Ectodermal cell (in vitro differentiated cells): ENCODE measurements at regions not wholly inside any gene's neighbourhood (a gene's known extent, or its start where the extent isn't known, plus 50 kb on each side); places are given as distances from the start of the nearest gene placed in this dataset.

Experiments
- H3K27ac ChIP-seq: 2 replicates; pipeline ENCODE4 v1.7.0; 2013; ENCODE audit warnings: mild to moderate bottlenecking, low read depth, low read length; ENCODE audit not compliant: insufficient read depth, poor library complexity, severe bottlenecking
- H3K27me3 ChIP-seq: 2 replicates; pipeline ENCODE4 v1.7.0; 2013; ENCODE audit warnings: mild to moderate bottlenecking, low read length; ENCODE audit not compliant: insufficient read depth, control insufficient read depth, poor library complexity, severe bottlenecking
- H3K36me3 ChIP-seq: one replicate; pipeline ENCODE4 v1.7.0; 2013; ENCODE audit warnings: low read length; ENCODE audit not compliant: control insufficient read depth, insufficient read depth
- H3K4me1 ChIP-seq: one replicate; pipeline ENCODE4 v1.7.0; 2013; ENCODE audit warnings: low read length; ENCODE audit not compliant: control insufficient read depth, insufficient read depth
- H3K4me3 ChIP-seq: 2 replicates; pipeline ENCODE4 v1.7.0; 2013; ENCODE audit warnings: low read depth, low read length, control low read depth; ENCODE audit not compliant: insufficient read depth
- H3K9me3 ChIP-seq: 2 replicates; pipeline ENCODE4 v1.7.0; 2013; ENCODE audit warnings: mild to moderate bottlenecking, low read length, moderate library complexity; ENCODE audit not compliant: control insufficient read depth
- WGBS, 2 experiments: methylation state at CpG; one replicate each; pipeline ENCODE4 v1.1.7; 2013; ENCODE audit warnings: missing lambda C conversion rate in 2 of 2; 5-methylcytosine and 5-hydroxymethylcytosine counted together

GRCh38 chr11:11740836-11741235 lies 100.9 kb upstream of the USP47 start:
- Histone ChIP-seq H3K27me3 (no peaks in the 10 kb centered on the region), H3K4me3 (no peak overlapping the region), H3K4me1 (peaks cover 3% of the 10 kb centered on the region), H3K27ac (no peak overlapping the region), H3K9me3 (no peaks in the 10 kb centered on the region), H3K36me3 (no peaks in the 10 kb centered on the region)
- 83 to 100% methylated on average over 1 of the region's 1 CpG for WGBS, 2 experiments

- 88 to 91% methylated on average over 6 of the region's 6 CpGs for WGBS, 2 experiments
- no peaks in the 10 kb centered on the region for H3K27me3 ChIP-seq
- H3K36me3 ChIP-seq: no peaks in the 10 kb centered on the region
- no peak overlapping the region for H3K27ac ChIP-seq
- no peak overlapping the region for H3K4me3 ChIP-seq
- H3K9me3 ChIP-seq: no peaks in the 10 kb centered on the region
- peaks cover 8% of the 10 kb centered on the region for H3K4me1 ChIP-seq
Measured at GRCh38 chr11:11740073-11740702, 101.6 kb upstream of the USP47 start.

- Histone ChIP-seq H3K36me3 (no peaks in the 10 kb centered on the region), H3K27ac (no peak overlapping the region), H3K4me1 (peaks cover 8% of the 10 kb centered on the region), H3K27me3 (no peaks in the 10 kb centered on the region), H3K9me3 (no peaks in the 10 kb centered on the region), H3K4me3 (no peak overlapping the region)
- 85 to 94% methylated on average over 1 to 2 of the region's 2 CpGs for WGBS, 2 experiments
Measured at GRCh38 chr11:11738370-11738769, 103.4 kb upstream of the USP47 start.

- Histone ChIP-seq H3K36me3 (no peaks in the 10 kb centered on the region), H3K4me3 (no peak overlapping the region), H3K27me3 (no peaks in the 10 kb centered on the region), H3K27ac (no peak overlapping the region), H3K4me1 (peaks cover 8% of the 10 kb centered on the region), H3K9me3 (no peaks in the 10 kb centered on the region)
- 38 to 45% methylated on average over 4 to 5 of the region's 5 CpGs for WGBS, 2 experiments
Measured at GRCh38 chr11:11735586-11735985, 106.2 kb upstream of the USP47 start.

GRCh38 chr11:11733246-11733747 lies 108.5 kb upstream of the USP47 start:
- H3K4me3 ChIP-seq: no peak overlapping the region
- no peaks in the 10 kb centered on the region for H3K36me3 ChIP-seq
- H3K4me1 ChIP-seq: peaks cover 8% of the 10 kb centered on the region
- H3K27me3 ChIP-seq: no peaks in the 10 kb centered on the region
- H3K9me3 ChIP-seq: no peaks in the 10 kb centered on the region
- WGBS, 2 experiments: 74 to 86% methylated on average over 8 of the region's 8 CpGs
- no peak overlapping the region for H3K27ac ChIP-seq

- Histone ChIP-seq H3K9me3 (no peaks in the 10 kb centered on the region), H3K4me3 (no peak overlapping the region), H3K27ac (no peak overlapping the region), H3K4me1 (peaks cover 8% of the 10 kb centered on the region), H3K27me3 (no peaks in the 10 kb centered on the region), H3K36me3 (no peaks in the 10 kb centered on the region)
- WGBS, 2 experiments: 98 to 99% methylated on average over 3 of the region's 3 CpGs
Measured at GRCh38 chr11:11732116-11732515, 109.7 kb upstream of the USP47 start.

- Histone ChIP-seq H3K9me3 (no peaks in the 10 kb centered on the region), H3K27me3 (no peaks in the 10 kb centered on the region), H3K36me3 (no peaks in the 10 kb centered on the region), H3K4me3 (no peak overlapping the region), H3K27ac (no peak overlapping the region), H3K4me1 (peaks cover 8% of the 10 kb centered on the region)
- WGBS, 2 experiments: 85 to 93% methylated on average over 6 of the region's 6 CpGs
Measured at GRCh38 chr11:11731311-11732083, 109.7 kb upstream of the GALNT18 start.

- 97 to 100% methylated on average over 2 of the region's 2 CpGs for WGBS, 2 experiments
- Histone ChIP-seq H3K27me3 (no peaks in the 10 kb centered on the region), H3K4me3 (no peak overlapping the region), H3K4me1 (no peaks in the 10 kb centered on the region), H3K36me3 (no peaks in the 10 kb centered on the region), H3K9me3 (no peaks in the 10 kb centered on the region), H3K27ac (no peak overlapping the region)
Measured at GRCh38 chr11:11728386-11728785, 106.6 kb upstream of the GALNT18 start.

- H3K27me3 ChIP-seq: no peaks in the 10 kb centered on the region
- no peak overlapping the region for H3K27ac ChIP-seq
- WGBS, 2 experiments: 89 to 92% methylated on average over 5 of the region's 5 CpGs
- no peaks in the 10 kb centered on the region for H3K9me3 ChIP-seq
- H3K36me3 ChIP-seq: no peaks in the 10 kb centered on the region
- H3K4me1 ChIP-seq: no peaks in the 10 kb centered on the region
- no peak overlapping the region for H3K4me3 ChIP-seq
Measured at GRCh38 chr11:11725438-11725837, 103.6 kb upstream of the GALNT18 start.

- Histone ChIP-seq H3K27ac (no peak overlapping the region), H3K4me1 (no peaks in the 10 kb centered on the region), H3K4me3 (no peak overlapping the region), H3K27me3 (no peaks in the 10 kb centered on the region), H3K9me3 (no peaks in the 10 kb centered on the region), H3K36me3 (no peaks in the 10 kb centered on the region)
- 91 to 92% methylated on average over 2 of the region's 2 CpGs for WGBS, 2 experiments
Measured at GRCh38 chr11:11724994-11725393, 103.2 kb upstream of the GALNT18 start.
